ENCODE measurements at regions not wholly inside any gene's neighbourhood (a gene's known extent, or its start where the extent isn't known, plus 50 kb on each side); places are given as distances from the start of the nearest gene placed in this dataset.

GRCh38 chr19:16005925-16006324, 57.1 kb downstream of the OR10H4 start:
- intact Hi-C loops (cut with DNase I; ENCODE audit: low total_unique reads), result no loop called here
- TF ChIP-seq POLR2A (IDR thresholded peaks at IDR 0.05) (no peak), POLR2AphosphoS5 (IDR thresholded peaks at IDR 0.05) (no peak)
- TF ChIP-seq, protein P1, sequence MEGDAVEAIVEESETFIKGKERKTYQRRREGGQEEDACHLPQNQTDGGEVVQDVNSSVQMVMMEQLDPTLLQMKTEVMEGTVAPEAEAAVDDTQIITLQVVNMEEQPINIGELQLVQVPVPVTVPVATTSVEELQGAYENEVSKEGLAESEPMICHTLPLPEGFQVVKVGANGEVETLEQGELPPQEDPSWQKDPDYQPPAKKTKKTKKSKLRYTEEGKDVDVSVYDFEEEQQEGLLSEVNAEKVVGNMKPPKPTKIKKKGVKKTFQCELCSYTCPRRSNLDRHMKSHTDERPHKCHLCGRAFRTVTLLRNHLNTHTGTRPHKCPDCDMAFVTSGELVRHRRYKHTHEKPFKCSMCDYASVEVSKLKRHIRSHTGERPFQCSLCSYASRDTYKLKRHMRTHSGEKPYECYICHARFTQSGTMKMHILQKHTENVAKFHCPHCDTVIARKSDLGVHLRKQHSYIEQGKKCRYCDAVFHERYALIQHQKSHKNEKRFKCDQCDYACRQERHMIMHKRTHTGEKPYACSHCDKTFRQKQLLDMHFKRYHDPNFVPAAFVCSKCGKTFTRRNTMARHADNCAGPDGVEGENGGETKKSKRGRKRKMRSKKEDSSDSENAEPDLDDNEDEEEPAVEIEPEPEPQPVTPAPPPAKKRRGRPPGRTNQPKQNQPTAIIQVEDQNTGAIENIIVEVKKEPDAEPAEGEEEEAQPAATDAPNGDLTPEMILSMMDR (IDR thresholded peaks at IDR 0.05), result no peak
- no peak for DNase-seq (ENCODE audit: low spot score in 2 of 2)
- Histone ChIP-seq H3K4me3 (no peak overlapping the region), H3K9me3 (no peaks in the 10 kb centered on the region), H3K27ac (no peak overlapping the region), H3K27me3 (no peaks in the 10 kb centered on the region), H3K4me1 (no peaks in the 10 kb centered on the region), H3K36me3 (no peaks in the 10 kb centered on the region)

GRCh38 chr19:16012552-16012951, 63.7 kb upstream of the TPM4 start:
- no peak for TF ChIP-seq POLR2A (IDR thresholded peaks at IDR 0.05)
- TF ChIP-seq, protein P1 (IDR thresholded peaks at IDR 0.05), result no peak
- Histone ChIP-seq H3K27ac (no peak overlapping the region), H3K27me3 (no peaks in the 10 kb centered on the region), H3K9me3 (no peaks in the 10 kb centered on the region), H3K4me3 (no peak overlapping the region), H3K4me1 (no peaks in the 10 kb centered on the region), H3K36me3 (no peaks in the 10 kb centered on the region)
- no peak for DNase-seq (ENCODE audit: low spot score in 2 of 2)
- intact Hi-C loops (cut with DNase I; ENCODE audit: low total_unique reads), result no loop called here

DNA sequence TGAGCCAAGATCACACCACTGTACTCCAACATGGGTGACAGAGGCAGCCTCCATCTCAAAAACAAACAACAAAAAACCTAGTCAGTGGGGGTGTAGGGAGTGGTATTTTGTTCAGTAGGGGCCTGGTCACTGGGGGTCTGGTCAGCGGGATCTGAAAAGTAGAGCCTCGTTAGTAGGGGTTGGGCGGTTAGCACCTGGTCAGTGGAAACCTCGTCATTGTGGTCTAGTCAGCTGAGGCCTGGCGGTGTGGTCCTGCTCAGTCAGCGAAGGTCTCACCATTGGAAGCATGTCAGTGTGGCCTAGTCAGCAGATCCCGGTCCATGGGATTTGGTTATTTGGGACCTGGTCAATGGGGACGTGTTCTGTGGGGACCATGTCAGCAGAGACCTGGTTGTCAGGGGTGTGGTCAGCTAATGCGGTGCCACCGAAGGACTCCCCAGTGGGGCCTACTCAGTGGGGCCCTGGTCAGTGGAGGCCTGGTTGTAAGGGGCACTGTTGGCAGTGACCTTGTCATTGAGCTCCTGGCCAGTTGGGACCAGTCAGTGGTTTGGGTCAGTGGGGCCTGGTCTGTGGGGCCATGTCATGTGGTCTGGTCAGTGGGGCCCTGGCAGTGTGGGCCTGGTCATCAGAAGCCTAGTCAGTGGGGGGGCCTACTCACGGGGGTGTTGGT, 63.0 kb upstream of the TPM4 start:
- no peaks in the 10 kb centered on the region for H3K27me3 ChIP-seq
- DNase-seq (ENCODE audit: low spot score in 2 of 2), result no peak

DNA sequence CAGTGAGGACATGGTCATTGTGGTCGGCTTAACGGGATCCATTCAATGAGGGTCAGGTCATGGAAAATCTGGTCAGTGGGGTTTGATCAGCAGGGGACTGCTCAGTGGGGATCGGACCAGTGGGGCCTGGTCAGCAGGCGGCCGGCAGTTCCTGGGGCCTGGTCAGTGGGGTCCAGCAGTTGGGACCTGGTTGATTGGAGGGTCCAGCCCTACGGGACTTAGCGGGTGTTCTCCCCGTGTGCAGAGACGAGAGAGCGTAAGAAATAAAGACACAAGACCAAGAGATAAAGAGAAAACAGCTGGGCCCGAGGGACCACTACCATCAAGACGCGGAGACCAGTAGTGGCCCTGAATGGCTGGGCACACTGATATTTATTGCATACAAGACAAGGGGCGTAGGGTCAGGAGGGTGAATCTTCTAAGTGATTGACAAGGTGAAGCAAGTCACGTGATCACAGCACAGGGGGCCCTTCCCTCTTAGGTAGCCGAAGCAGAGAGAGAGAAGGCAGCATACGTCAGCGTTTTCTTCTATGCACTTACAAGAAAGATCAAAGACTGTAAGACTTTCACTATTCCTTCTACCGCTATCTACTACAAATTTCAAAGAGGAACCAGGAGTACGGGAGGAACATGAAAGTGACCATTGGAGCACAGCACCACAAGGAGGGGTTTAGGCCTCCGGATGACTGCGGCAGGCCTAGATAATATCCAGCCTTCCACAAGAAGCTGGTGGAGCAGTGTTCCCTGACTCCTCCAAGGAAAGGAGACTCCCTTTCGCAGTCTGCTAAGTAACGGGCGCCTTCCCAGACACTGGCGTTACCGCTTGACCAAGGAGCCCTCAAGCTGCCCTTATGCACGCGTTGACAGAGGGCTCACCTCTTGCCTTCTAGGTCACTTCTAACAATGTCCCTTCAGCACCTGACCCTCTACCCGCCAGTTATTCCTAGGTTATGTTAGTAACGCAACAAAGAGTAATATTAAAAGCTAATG, 62.1 kb upstream of the TPM4 start:
- Histone ChIP-seq H3K27ac (no peak overlapping the region), H3K36me3 (no peaks in the 10 kb centered on the region), H3K9me3 (no peaks in the 10 kb centered on the region), H3K27me3 (no peaks in the 10 kb centered on the region), H3K4me3 (no peak overlapping the region), H3K4me1 (no peaks in the 10 kb centered on the region)
- TF ChIP-seq, protein P1 (IDR thresholded peaks at IDR 0.05), result no peak
- TF ChIP-seq POLR2A (IDR thresholded peaks at IDR 0.05), result no peak
- no peak for TF ChIP-seq POLR2AphosphoS5 (IDR thresholded peaks at IDR 0.05)
- no peak for DNase-seq (ENCODE audit: low spot score in 2 of 2)
- intact Hi-C loops (cut with DNase I; ENCODE audit: low total_unique reads), result no loop called here

More for the DNA sequence above, 63.0 kb upstream of the TPM4 start:
- H3K36me3 ChIP-seq, result no peaks in the 10 kb centered on the region
- no peak overlapping the region for H3K4me3 ChIP-seq
- no peak overlapping the region for H3K27ac ChIP-seq
- no peak for TF ChIP-seq POLR2A (IDR thresholded peaks at IDR 0.05)
- no peak for TF ChIP-seq POLR2AphosphoS5 (IDR thresholded peaks at IDR 0.05)
- TF ChIP-seq, protein P1 (IDR thresholded peaks at IDR 0.05), result no peak
- no peaks in the 10 kb centered on the region for H3K9me3 ChIP-seq
- no peaks in the 10 kb centered on the region for H3K4me1 ChIP-seq
- intact Hi-C loops (cut with DNase I; ENCODE audit: low total_unique reads), result no loop called here
